ENCODE measurements at regions not wholly inside any gene's neighbourhood (a gene's known extent, or its start where the extent isn't known, plus 50 kb on each side); places are given as distances from the start of the nearest gene placed in this dataset.
A peak's percentile ranks its signal among the peaks of the same experiment; 100 is the strongest.

DNA sequence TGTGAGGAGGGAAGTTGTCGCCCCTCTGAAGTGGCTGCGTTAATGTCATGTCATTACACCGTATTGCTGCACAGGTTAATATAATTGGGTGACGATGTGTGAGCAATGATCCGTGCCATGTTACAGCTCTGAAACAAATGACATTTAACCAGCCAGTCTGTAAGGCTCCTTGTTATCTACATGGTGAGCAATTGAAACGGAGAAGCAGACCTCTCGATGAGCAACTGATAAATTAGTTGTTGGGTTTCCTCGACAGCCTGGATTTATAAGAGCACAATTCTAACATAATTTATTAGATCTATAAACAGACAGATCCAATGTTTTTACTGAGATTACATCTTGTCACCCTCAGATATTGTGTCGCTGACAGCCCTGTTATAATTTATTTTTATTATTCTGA is 49.9 kb upstream of the MAFB start:
- Histone ChIP-seq H3K27me3 (replicated peaks in 1 of 7) (peaks cover 0 to 10% (median 0%) of the 10 kb centered on the region in 7 donors), H3K4me3 (no peak overlapping the region), H3K27ac (no peak overlapping the region), H3K4me1 (peaks cover 0 to under 1% (median 0%) of the 10 kb centered on the region in 6 donors), H3K9me3 (no peaks in the 10 kb centered on the region), H3K36me3 (no peaks in the 10 kb centered on the region)
- 69 to 83% (median 75%) methylated on average over 9 of the region's 9 CpGs for WGBS, 5 donors
- no peak for DNase-seq
- TF ChIP-seq POLR2A (IDR thresholded peaks at IDR 0.05) (no peak), POLR2AphosphoS5 (IDR thresholded peaks at IDR 0.05) (no peak)
- TF ChIP-seq, protein P1, sequence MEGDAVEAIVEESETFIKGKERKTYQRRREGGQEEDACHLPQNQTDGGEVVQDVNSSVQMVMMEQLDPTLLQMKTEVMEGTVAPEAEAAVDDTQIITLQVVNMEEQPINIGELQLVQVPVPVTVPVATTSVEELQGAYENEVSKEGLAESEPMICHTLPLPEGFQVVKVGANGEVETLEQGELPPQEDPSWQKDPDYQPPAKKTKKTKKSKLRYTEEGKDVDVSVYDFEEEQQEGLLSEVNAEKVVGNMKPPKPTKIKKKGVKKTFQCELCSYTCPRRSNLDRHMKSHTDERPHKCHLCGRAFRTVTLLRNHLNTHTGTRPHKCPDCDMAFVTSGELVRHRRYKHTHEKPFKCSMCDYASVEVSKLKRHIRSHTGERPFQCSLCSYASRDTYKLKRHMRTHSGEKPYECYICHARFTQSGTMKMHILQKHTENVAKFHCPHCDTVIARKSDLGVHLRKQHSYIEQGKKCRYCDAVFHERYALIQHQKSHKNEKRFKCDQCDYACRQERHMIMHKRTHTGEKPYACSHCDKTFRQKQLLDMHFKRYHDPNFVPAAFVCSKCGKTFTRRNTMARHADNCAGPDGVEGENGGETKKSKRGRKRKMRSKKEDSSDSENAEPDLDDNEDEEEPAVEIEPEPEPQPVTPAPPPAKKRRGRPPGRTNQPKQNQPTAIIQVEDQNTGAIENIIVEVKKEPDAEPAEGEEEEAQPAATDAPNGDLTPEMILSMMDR (IDR thresholded peaks at IDR 0.05 in 8 of 11, conservative IDR thresholded peaks at IDR 0.05 in 3 of 11), result no peak
- intact Hi-C loops (cut with DNase I; ENCODE audit: low total_unique reads), result no loop called here

DNA sequence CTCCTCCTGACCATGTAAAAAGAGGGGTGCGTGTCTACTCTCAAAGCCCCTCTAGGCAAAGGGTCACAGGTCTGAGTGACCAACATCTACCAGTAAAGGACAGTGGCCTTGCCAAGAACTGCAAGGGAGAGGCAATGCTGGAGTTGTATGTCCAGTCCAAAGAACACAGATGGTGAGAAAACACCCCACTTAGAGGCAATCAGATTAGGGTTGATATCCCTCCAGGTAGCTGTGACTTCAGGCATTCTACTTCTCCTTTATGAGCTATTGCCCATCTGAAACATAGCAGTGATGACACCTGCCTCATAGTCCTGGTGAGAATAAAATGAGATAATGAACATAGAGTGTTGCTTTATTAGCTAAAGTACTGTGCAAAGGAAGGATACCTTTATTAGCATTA is 50.8 kb upstream of the MAFB start:
- WGBS, 5 donors, result 46 to 100% (median 75%) methylated on average over 1 of the region's 1 CpG
- no peaks in the 10 kb centered on the region for H3K9me3 ChIP-seq
- no peak for TF ChIP-seq POLR2AphosphoS5 (IDR thresholded peaks at IDR 0.05)
- TF ChIP-seq, protein P1 (IDR thresholded peaks at IDR 0.05 in 8 of 11, conservative IDR thresholded peaks at IDR 0.05 in 3 of 11), result no peak
- H3K4me3 ChIP-seq, result no peak overlapping the region
- no peak overlapping the region for H3K27ac ChIP-seq
- no peaks in the 10 kb centered on the region for H3K36me3 ChIP-seq
- intact Hi-C loops (cut with DNase I; ENCODE audit: low total_unique reads), result no loop called here
- H3K27me3 ChIP-seq (replicated peaks in 1 of 7), result peaks cover 0 to 9% (median 0%) of the 10 kb centered on the region in 7 donors
- peaks cover 0 to 8% (median 5%) of the 10 kb centered on the region in 6 donors for H3K4me1 ChIP-seq
- DNase-seq, result no peak

DNA sequence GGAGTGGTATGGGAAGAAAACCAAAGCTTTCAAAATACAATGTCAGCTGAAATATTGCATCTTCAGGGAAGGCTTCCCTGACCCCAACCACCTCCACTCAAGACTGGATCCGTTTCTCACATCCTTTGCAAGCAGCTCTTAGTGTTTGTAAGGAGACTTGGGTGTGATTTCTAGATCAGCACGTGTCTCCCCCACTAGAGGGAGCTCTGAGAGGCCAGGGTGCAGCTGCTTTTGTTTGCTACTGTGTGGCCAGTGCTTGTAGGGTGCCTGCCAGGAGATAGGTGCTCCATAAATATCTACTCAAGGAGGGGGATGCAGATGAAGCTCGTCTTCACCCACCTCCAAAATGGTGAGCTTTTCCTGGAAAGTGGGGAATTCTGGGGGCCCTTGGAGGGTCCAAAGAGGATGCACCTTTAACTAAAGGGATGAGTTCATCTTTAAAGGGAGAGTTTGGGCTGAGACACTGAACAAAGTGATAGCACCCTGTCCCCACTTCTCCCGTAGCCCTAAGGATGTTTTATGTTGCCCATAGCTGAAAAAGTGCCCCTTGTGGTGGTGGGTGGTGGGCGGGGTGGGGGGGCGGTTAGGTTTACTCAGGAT is 52.6 kb upstream of the MAFB start:
- no peak overlapping the region for H3K27ac ChIP-seq
- peaks cover 0 to 13% (median 5%) of the 10 kb centered on the region in 6 donors for H3K4me1 ChIP-seq
- no peak for DNase-seq
- WGBS, 5 donors, result 32 to 55% (median 49%) methylated on average over 4 to 6 of the region's 6 CpGs
- no peak for TF ChIP-seq POLR2A (IDR thresholded peaks at IDR 0.05)
- TF ChIP-seq, protein P1 (IDR thresholded peaks at IDR 0.05 in 8 of 11, conservative IDR thresholded peaks at IDR 0.05 in 3 of 11), result peak in 9 of 11 experiments; percentile 31 to 65 (median 57)
- no peak overlapping the region for H3K4me3 ChIP-seq
- intact Hi-C loops (cut with DNase I; ENCODE audit: low total_unique reads), result no loop called here
- peaks cover 0 to 13% (median 0%) of the 10 kb centered on the region in 7 donors for H3K27me3 ChIP-seq (replicated peaks in 1 of 7)
- no peaks in the 10 kb centered on the region for H3K36me3 ChIP-seq
- no peaks in the 10 kb centered on the region for H3K9me3 ChIP-seq

DNA sequence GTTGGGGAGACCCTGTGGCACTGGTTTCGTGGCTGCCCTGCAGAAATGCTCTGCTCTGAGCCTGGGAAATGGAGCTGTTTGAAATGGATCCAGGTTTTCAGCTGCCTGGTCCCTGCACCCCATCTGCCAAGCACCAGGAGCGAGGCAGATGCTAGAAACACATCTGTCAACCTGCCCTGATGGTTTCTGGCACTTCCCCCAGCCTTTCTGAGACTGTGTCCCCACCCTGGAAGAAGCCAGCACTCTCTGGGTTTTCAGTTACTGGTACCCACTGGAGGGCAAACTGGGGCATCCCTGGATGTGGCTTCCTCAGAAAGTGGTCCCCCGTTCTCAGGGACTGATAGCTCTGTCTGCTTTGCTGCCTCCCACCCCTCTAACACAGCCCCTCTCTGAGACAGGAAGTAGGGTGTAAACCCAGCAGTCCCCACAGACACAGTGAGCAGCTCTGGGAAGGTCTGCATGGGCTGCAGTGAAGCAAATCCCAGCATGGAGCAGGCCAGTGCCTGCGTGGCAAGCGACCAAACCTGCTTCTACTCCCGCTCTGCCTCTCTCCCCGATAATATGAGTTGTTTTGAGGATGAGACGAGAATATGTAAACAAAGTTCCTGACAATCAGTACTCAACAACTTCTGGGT is 54.2 kb upstream of the MAFB start:
- H3K9me3 ChIP-seq, result no peaks in the 10 kb centered on the region
- H3K27ac ChIP-seq, result no peak overlapping the region
- TF ChIP-seq POLR2AphosphoS5 (IDR thresholded peaks at IDR 0.05), result no peak
- no peak for TF ChIP-seq POLR2A (IDR thresholded peaks at IDR 0.05)
- TF ChIP-seq, protein P1 (IDR thresholded peaks at IDR 0.05 in 8 of 11, conservative IDR thresholded peaks at IDR 0.05 in 3 of 11), result no peak
- no peak for DNase-seq
- H3K36me3 ChIP-seq, result no peaks in the 10 kb centered on the region
- H3K27me3 ChIP-seq (replicated peaks in 1 of 7), result peaks cover 0 to 11% (median 0%) of the 10 kb centered on the region in 7 donors
- 64 to 84% (median 77%) methylated on average over 8 of the region's 8 CpGs for WGBS, 5 donors
- intact Hi-C loops (cut with DNase I; ENCODE audit: low total_unique reads), result no loop called here
- H3K4me3 ChIP-seq, result no peak overlapping the region
- peaks cover 0 to 13% (median 5%) of the 10 kb centered on the region in 6 donors for H3K4me1 ChIP-seq

Data from spleen (tissue), 11 donors.